ENCODE measurements at regions not wholly inside any gene's neighbourhood (a gene's known extent, or its start where the extent isn't known, plus 50 kb on each side); places are given as distances from the start of the nearest gene placed in this dataset.

- Histone ChIP-seq H3K4me2 (replicated peaks; ENCODE audit: low read depth, low read length, poor library complexity, severe bottlenecking) (no peak overlapping the region), H3K27ac (ENCODE audit: low read length in 2 of 2) (no peak overlapping the region), H3K9me3 (ENCODE audit: control extremely low read depth in 1 of 3, control insufficient read depth in 2 of 3, insufficient read depth in 1 of 3, low read length in 2 of 3) (no peaks in the 10 kb centered on the region), H2AFZ (ENCODE audit: insufficient read depth, low read depth, low read length, poor library complexity, severe bottlenecking) (no peak overlapping the region), H3K4me3 (ENCODE audit: control extremely low read depth in 1 of 5, extremely low read depth in 1 of 5, insufficient read depth in 1 of 5, low read depth in 2 of 5, low read length in 4 of 5) (no peak overlapping the region), H3K36me3 (replicated peaks in 1 of 2; ENCODE audit: control extremely low read depth in 1 of 2, control insufficient read depth in 1 of 2, extremely low read depth in 1 of 2, insufficient read depth in 2 of 2, low read length in 1 of 2) (no peaks in the 10 kb centered on the region), H3K9ac (ENCODE audit: low read length) (no peak overlapping the region), H3K27me3 (replicated peaks in 1 of 4; ENCODE audit: control extremely low read depth in 1 of 4, control insufficient read depth in 3 of 4, insufficient read depth in 4 of 4, low read length in 3 of 4) (no peaks in the 10 kb centered on the region), H3K79me2 (ENCODE audit: control insufficient read depth, insufficient read depth, low read length) (no peaks in the 10 kb centered on the region), H3K4me1 (ENCODE audit: control insufficient read depth in 2 of 2, insufficient read depth in 2 of 2, low read length in 2 of 2) (no peaks in the 10 kb centered on the region), H4K20me1 (ENCODE audit: control insufficient read depth, insufficient read depth, low read length, poor library complexity, severe bottlenecking) (no peaks in the 10 kb centered on the region)
- peaks cover 16% of the 10 kb centered on the region for H3K27me3 Mint-ChIP-seq
- no peak for TF ChIP-seq CTCF (IDR thresholded peaks at IDR 0.05)
- no peak for TF ChIP-seq EZH2 (IDR thresholded peaks at IDR 0.05; ENCODE audit: borderline replicate concordance, insufficient read depth, low read depth, low read length, poor library complexity, severe bottlenecking)
- H3K4me1 Mint-ChIP-seq = no peaks in the 10 kb centered on the region
- ATAC-seq (ENCODE audit: low read depth) = no peak
- intact Hi-C loops (cut with micrococcal nuclease) = no loop called here
- no peak for DNase-seq
- CTCF ChIA-PET = no interaction called here
- WGBS (ENCODE audit: insufficient coverage) = 79% methylated on average over 3 of the region's 6 CpGs
- no peak overlapping the region for H3K4me3 Mint-ChIP-seq
- H3K27ac Mint-ChIP-seq = no peak overlapping the region
- POLR2A ChIA-PET = no interaction called here
- H3K9me3 Mint-ChIP-seq (ENCODE audit: insufficient read depth) = no peaks in the 10 kb centered on the region
Observed at GRCh38 chr16:80259290-80259805, 281.4 kb upstream of the DYNLRB2 start.

DNA sequence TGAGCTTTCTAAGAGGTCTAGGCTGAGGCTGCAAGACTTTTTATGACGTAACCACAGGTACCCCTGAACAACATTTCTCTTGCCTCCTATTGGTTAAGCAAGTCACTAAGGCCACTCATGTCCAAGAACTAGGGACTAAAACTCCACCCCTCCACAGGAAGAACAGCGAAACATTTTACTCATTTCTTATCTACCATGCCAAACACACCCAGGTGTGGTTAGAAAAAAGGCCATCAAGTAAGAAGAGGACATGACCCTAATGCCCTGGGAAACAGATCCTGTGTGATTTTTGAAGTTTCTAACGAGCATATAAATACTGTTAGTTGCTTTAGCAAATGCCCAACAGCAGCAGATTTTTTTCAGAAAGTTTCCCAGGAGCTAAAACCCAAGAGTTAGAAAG, 282.4 kb upstream of the DYNLRB2 start:
- Histone ChIP-seq H3K79me2 (ENCODE audit: control insufficient read depth, insufficient read depth, low read length) (no peaks in the 10 kb centered on the region), H3K27me3 (replicated peaks in 1 of 4; ENCODE audit: control extremely low read depth in 1 of 4, control insufficient read depth in 3 of 4, insufficient read depth in 4 of 4, low read length in 3 of 4) (peaks cover 0 to 4% (median 0%) of the 10 kb centered on the region in 4 experiments), H2AFZ (ENCODE audit: insufficient read depth, low read depth, low read length, poor library complexity, severe bottlenecking) (no peak overlapping the region), H3K4me2 (replicated peaks; ENCODE audit: low read depth, low read length, poor library complexity, severe bottlenecking) (no peak overlapping the region), H3K27ac (ENCODE audit: low read length in 2 of 2) (no peak overlapping the region), H3K4me3 (ENCODE audit: control extremely low read depth in 1 of 5, extremely low read depth in 1 of 5, insufficient read depth in 1 of 5, low read depth in 2 of 5, low read length in 4 of 5) (no peak overlapping the region), H3K4me1 (ENCODE audit: control insufficient read depth in 2 of 2, insufficient read depth in 2 of 2, low read length in 2 of 2) (no peaks in the 10 kb centered on the region), H3K36me3 (replicated peaks in 1 of 2; ENCODE audit: control extremely low read depth in 1 of 2, control insufficient read depth in 1 of 2, extremely low read depth in 1 of 2, insufficient read depth in 2 of 2, low read length in 1 of 2) (no peaks in the 10 kb centered on the region), H3K9ac (ENCODE audit: low read length) (no peak overlapping the region), H4K20me1 (ENCODE audit: control insufficient read depth, insufficient read depth, low read length, poor library complexity, severe bottlenecking) (no peaks in the 10 kb centered on the region), H3K9me3 (ENCODE audit: control extremely low read depth in 1 of 3, control insufficient read depth in 2 of 3, insufficient read depth in 1 of 3, low read length in 2 of 3) (no peaks in the 10 kb centered on the region)
- POLR2A ChIA-PET = no interaction called here
- CTCF ChIA-PET = no interaction called here
- no peak for TF ChIP-seq EZH2 (IDR thresholded peaks at IDR 0.05; ENCODE audit: borderline replicate concordance, insufficient read depth, low read depth, low read length, poor library complexity, severe bottlenecking)
- Mint-ChIP-seq H3K27me3 (peaks cover 16% of the 10 kb centered on the region), H3K9me3 (ENCODE audit: insufficient read depth) (no peaks in the 10 kb centered on the region), H3K4me3 (no peak overlapping the region), H3K4me1 (no peaks in the 10 kb centered on the region), H3K27ac (no peak overlapping the region)
- DNase-seq = no peak
- WGBS (ENCODE audit: insufficient coverage) = 100% methylated on average over 1 of the region's 3 CpGs
- intact Hi-C loops (cut with micrococcal nuclease) = no loop called here
- no peak for ATAC-seq (ENCODE audit: low read depth)
